ENCODE measurements at regions not wholly inside any gene's neighbourhood (a gene's known extent, or its start where the extent isn't known, plus 50 kb on each side); places are given as distances from the start of the nearest gene placed in this dataset.
A peak's percentile ranks its signal among the peaks of the same experiment; 100 is the strongest.

- no peak for DNase-seq (ENCODE audit: low spot score)
These were observed 49.8 kb downstream of the PLCE1 start for GRCh38 chr10:94043431-94043990.

GRCh38 chr10:94046098-94046497, 52.4 kb downstream of the PLCE1 start:
- DNase-seq (ENCODE audit: low spot score), result peak; percentile 67

GRCh38 chr10:94047293-94047692, 53.6 kb downstream of the PLCE1 start:
- DNase-seq (ENCODE audit: low spot score), result no peak

GRCh38 chr10:94049911-94050310, 56.2 kb downstream of the PLCE1 start:
- DNase-seq (ENCODE audit: low spot score), result no peak

- no peak for DNase-seq (ENCODE audit: low spot score)
These were observed 58.5 kb downstream of the PLCE1 start for GRCh38 chr10:94052281-94052680.

- DNase-seq (ENCODE audit: low spot score), result peak; percentile 74
These were observed 59.4 kb downstream of the PLCE1 start for GRCh38 chr10:94052866-94053791.

- no peak for DNase-seq (ENCODE audit: low spot score)
These were observed 65.6 kb downstream of the PLCE1 start for GRCh38 chr10:94059178-94059883.

GRCh38 chr10:94061026-94061425, 67.3 kb downstream of the PLCE1 start:
- DNase-seq (ENCODE audit: low spot score), result no peak

GRCh38 chr10:94062611-94063010, 68.9 kb downstream of the PLCE1 start:
- no peak for DNase-seq (ENCODE audit: low spot score)

- no peak for DNase-seq (ENCODE audit: low spot score)
These were observed 71.6 kb downstream of the PLCE1 start for GRCh38 chr10:94065362-94065761.

GRCh38 chr10:94065787-94066186, 72.1 kb downstream of the PLCE1 start:
- DNase-seq (ENCODE audit: low spot score), result no peak

- no peak for DNase-seq (ENCODE audit: low spot score)
These were observed 72.7 kb downstream of the PLCE1 start for GRCh38 chr10:94066411-94066810.

GRCh38 chr10:94069884-94070283, 76.2 kb downstream of the PLCE1 start:
- no peak for DNase-seq (ENCODE audit: low spot score)

- no peak for DNase-seq (ENCODE audit: low spot score)
These were observed 80.7 kb downstream of the PLCE1 start for GRCh38 chr10:94074462-94074861.

- no peak for DNase-seq (ENCODE audit: low spot score)
These were observed 81.8 kb downstream of the PLCE1 start for GRCh38 chr10:94075506-94075905.

- DNase-seq (ENCODE audit: low spot score), result no peak
These were observed 82.7 kb downstream of the PLCE1 start for GRCh38 chr10:94076325-94076841.

- no peak for DNase-seq (ENCODE audit: low spot score)
These were observed 83.3 kb downstream of the PLCE1 start for GRCh38 chr10:94077042-94077441.

GRCh38 chr10:94080108-94080507, 86.4 kb downstream of the PLCE1 start:
- DNase-seq (ENCODE audit: low spot score), result no peak

- DNase-seq (ENCODE audit: low spot score), result no peak
These were observed 90.0 kb downstream of the PLCE1 start for GRCh38 chr10:94083662-94084265.

GRCh38 chr10:94084344-94084743, 90.6 kb downstream of the PLCE1 start:
- no peak for DNase-seq (ENCODE audit: low spot score)

GRCh38 chr10:94085288-94085687, 91.6 kb downstream of the PLCE1 start:
- no peak for DNase-seq (ENCODE audit: low spot score)

- DNase-seq (ENCODE audit: low spot score), result no peak
These were observed 92.2 kb downstream of the PLCE1 start for GRCh38 chr10:94085766-94086437.
